Hepatocyte (in vitro differentiated cells): ENCODE measurements at regions not wholly inside any gene's neighbourhood (a gene's known extent, or its start where the extent isn't known, plus 50 kb on each side); places are given as distances from the start of the nearest gene placed in this dataset.

Experiments
- EZH2 ChIP-seq: fragments of 200-600 bp; sonication (generic); IDR thresholded peaks from 2 replicates; pipeline ENCODE4 v1.6.1; 2016; ENCODE audit warnings: antibody characterized with exemption, mild to moderate bottlenecking, borderline replicate concordance
- TF ChIP-seq, protein P1 (sequence below): fragments of 200-600 bp; sonication (generic); IDR thresholded peaks from 2 replicates; pipeline ENCODE4 v1.5.1; 2016; ENCODE audit warnings: antibody characterized with exemption, mild to moderate bottlenecking; ENCODE audit not compliant: poor library complexity

DNA sequence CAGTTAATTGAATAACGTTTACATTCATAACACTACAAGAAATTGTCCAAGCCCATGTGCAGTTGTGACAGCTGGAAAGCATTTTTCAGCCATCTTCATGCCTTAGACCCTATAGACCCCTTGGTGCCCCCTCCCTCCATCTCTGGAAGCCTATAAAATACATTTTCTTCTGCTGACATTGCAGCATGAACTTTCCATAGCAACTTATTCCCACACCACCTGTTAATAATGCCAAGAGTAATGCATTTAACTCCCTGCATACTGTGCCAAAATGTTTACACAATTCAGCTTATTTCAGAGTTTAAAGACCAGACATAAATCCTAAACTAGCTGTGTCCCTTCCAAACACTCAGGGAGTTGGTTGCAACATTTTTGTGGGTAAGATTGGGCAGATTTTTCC lies 143.0 kb upstream of the ARHGAP20 start:
- TF ChIP-seq, protein P1, sequence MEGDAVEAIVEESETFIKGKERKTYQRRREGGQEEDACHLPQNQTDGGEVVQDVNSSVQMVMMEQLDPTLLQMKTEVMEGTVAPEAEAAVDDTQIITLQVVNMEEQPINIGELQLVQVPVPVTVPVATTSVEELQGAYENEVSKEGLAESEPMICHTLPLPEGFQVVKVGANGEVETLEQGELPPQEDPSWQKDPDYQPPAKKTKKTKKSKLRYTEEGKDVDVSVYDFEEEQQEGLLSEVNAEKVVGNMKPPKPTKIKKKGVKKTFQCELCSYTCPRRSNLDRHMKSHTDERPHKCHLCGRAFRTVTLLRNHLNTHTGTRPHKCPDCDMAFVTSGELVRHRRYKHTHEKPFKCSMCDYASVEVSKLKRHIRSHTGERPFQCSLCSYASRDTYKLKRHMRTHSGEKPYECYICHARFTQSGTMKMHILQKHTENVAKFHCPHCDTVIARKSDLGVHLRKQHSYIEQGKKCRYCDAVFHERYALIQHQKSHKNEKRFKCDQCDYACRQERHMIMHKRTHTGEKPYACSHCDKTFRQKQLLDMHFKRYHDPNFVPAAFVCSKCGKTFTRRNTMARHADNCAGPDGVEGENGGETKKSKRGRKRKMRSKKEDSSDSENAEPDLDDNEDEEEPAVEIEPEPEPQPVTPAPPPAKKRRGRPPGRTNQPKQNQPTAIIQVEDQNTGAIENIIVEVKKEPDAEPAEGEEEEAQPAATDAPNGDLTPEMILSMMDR: no peak
- no peak for TF ChIP-seq EZH2
